HG03520 (cell line): ENCODE measurements at regions not wholly inside any gene's neighbourhood (a gene's known extent, or its start where the extent isn't known, plus 50 kb on each side); places are given as distances from the start of the nearest gene placed in this dataset.

Experiments
- ATAC-seq: cut with Tn5 transposase; IDR thresholded peaks from one replicate; pipeline ENCODE4 v1.9.1; 2021; ENCODE audit warnings: mild to moderate bottlenecking, moderate library complexity; ENCODE audit not compliant: unreplicated experiment

GRCh38 chr10:10919976-10920375 lies 97.7 kb upstream of the CELF2 start:
- ATAC-seq = no peak

- ATAC-seq = no peak
Measured at GRCh38 chr10:10921826-10922461, 95.7 kb upstream of the CELF2 start.

- ATAC-seq = no peak
Measured at GRCh38 chr10:10923029-10923651, 94.5 kb upstream of the CELF2 start.

GRCh38 chr10:10925667-10926066 lies 92.0 kb upstream of the CELF2 start:
- ATAC-seq = no peak

- no peak for ATAC-seq
Measured at GRCh38 chr10:10927608-10928007, 90.1 kb upstream of the CELF2 start.

GRCh38 chr10:10930979-10931743 lies 86.5 kb upstream of the CELF2 start:
- no peak for ATAC-seq

- no peak for ATAC-seq
Measured at GRCh38 chr10:10935032-10935431, 82.6 kb upstream of the CELF2 start.

GRCh38 chr10:10938676-10939075 lies 79.0 kb upstream of the CELF2 start:
- no peak for ATAC-seq

- no peak for ATAC-seq
Measured at GRCh38 chr10:10941127-10941730, 76.4 kb upstream of the CELF2 start.

GRCh38 chr10:10942441-10942840 lies 75.2 kb upstream of the CELF2 start:
- no peak for ATAC-seq

- ATAC-seq = no peak
Measured at GRCh38 chr10:10946081-10946480, 71.6 kb upstream of the CELF2 start.

- no peak for ATAC-seq
Measured at GRCh38 chr10:10946801-10947200, 70.9 kb upstream of the CELF2 start.

- ATAC-seq = no peak
Measured at GRCh38 chr10:10951675-10952074, 66.0 kb upstream of the CELF2 start.

GRCh38 chr10:10952800-10953199 lies 64.9 kb upstream of the CELF2 start:
- no peak for ATAC-seq

- no peak for ATAC-seq
Measured at GRCh38 chr10:10956681-10957542, 60.8 kb upstream of the CELF2 start.

- no peak for ATAC-seq
Measured at GRCh38 chr10:10958041-10958440, 59.6 kb upstream of the CELF2 start.

GRCh38 chr10:10959666-10960065 lies 58.0 kb upstream of the CELF2 start:
- no peak for ATAC-seq

- ATAC-seq = no peak
Measured at GRCh38 chr10:10960534-10960933, 57.1 kb upstream of the CELF2 start.

- no peak for ATAC-seq
Measured at GRCh38 chr10:10961072-10961471, 56.6 kb upstream of the CELF2 start.

- no peak for ATAC-seq
Measured at GRCh38 chr10:10967029-10967428, 50.6 kb upstream of the CELF2 start.
